ENCODE measurements at regions not wholly inside any gene's neighbourhood (a gene's known extent, or its start where the extent isn't known, plus 50 kb on each side); places are given as distances from the start of the nearest gene placed in this dataset.

GRCh38 chr22:27100789-27101188, 443.4 kb downstream of the MIAT start:
- Histone ChIP-seq H3K36me3 (no peaks in the 10 kb centered on the region), H3K27ac (no peak overlapping the region), H3K27me3 (no peaks in the 10 kb centered on the region), H3K4me1 (ENCODE audit: insufficient read depth) (no peaks in the 10 kb centered on the region), H3K4me3 (no peak overlapping the region), H3K9me3 (no peaks in the 10 kb centered on the region)
- TF ChIP-seq POLR2A (IDR thresholded peaks at IDR 0.05) (no peak), CTCF (IDR thresholded peaks at IDR 0.05) (no peak), EP300 (IDR thresholded peaks at IDR 0.05) (no peak)
- peak in 4 of 5 donors; percentile 45 to 57 (median 52) for DNase-seq
- intact Hi-C loops (cut with DNase I): no loop called here
- WGBS, 3 donors: 2 to 10% (median 3%) methylated on average over 18 of the region's 18 CpGs

GRCh38 chr22:27101288-27101687, 443.9 kb downstream of the MIAT start:
- DNase-seq: no peak
- H3K36me3 ChIP-seq: no peaks in the 10 kb centered on the region
- intact Hi-C loops (cut with DNase I): no loop called here
- H3K27ac ChIP-seq: no peak overlapping the region
- WGBS, 3 donors: 92 to 100% (median 92%) methylated on average over 1 of the region's 1 CpG
- H3K4me3 ChIP-seq: no peak overlapping the region
- peaks cover under 1% of the 10 kb centered on the region for H3K4me1 ChIP-seq (ENCODE audit: insufficient read depth)
- no peaks in the 10 kb centered on the region for H3K27me3 ChIP-seq
- TF ChIP-seq EP300 (IDR thresholded peaks at IDR 0.05): no peak
- TF ChIP-seq POLR2A (IDR thresholded peaks at IDR 0.05): no peak
- no peak for TF ChIP-seq CTCF (IDR thresholded peaks at IDR 0.05)
- no peaks in the 10 kb centered on the region for H3K9me3 ChIP-seq

- WGBS, 3 donors: 78 to 82% (median 79%) methylated on average over 3 of the region's 3 CpGs
Measured at GRCh38 chr22:27104449-27104848, 447.1 kb downstream of the MIAT start.

GRCh38 chr22:27105142-27106025, 448.0 kb downstream of the MIAT start:
- DNase-seq: peak; percentile 76 to 90 (median 84)
- TF ChIP-seq POLR2A (IDR thresholded peaks at IDR 0.05) (peak; percentile 28), CTCF (IDR thresholded peaks at IDR 0.05) (no peak)
- Histone ChIP-seq H3K9me3 (no peaks in the 10 kb centered on the region), H3K27me3 (no peaks in the 10 kb centered on the region), H3K4me3 (no peak overlapping the region), H3K36me3 (no peaks in the 10 kb centered on the region), H3K4me1 (ENCODE audit: insufficient read depth) (peaks cover 15% of the 10 kb centered on the region), H3K27ac (peak overlapping the region in 1 of 2 donors; percentile 62)
- intact Hi-C loops (cut with DNase I): loop anchor here in 1 of 4 donors (5.0 kb wide), 1 partner anchor 107 kb away; no protein-coding TSS in a partner anchor
- WGBS, 3 donors: 18 to 22% (median 21%) methylated on average over 11 of the region's 11 CpGs

More at GRCh38 chr22:27104449-27104848, 447.1 kb downstream of the MIAT start:
- no peaks in the 10 kb centered on the region for H3K27me3 ChIP-seq
- TF ChIP-seq POLR2A (IDR thresholded peaks at IDR 0.05): no peak
- no peak for TF ChIP-seq CTCF (IDR thresholded peaks at IDR 0.05)
- TF ChIP-seq EP300 (IDR thresholded peaks at IDR 0.05): no peak
- H3K9me3 ChIP-seq: no peaks in the 10 kb centered on the region
- no peaks in the 10 kb centered on the region for H3K36me3 ChIP-seq
- intact Hi-C loops (cut with DNase I): no loop called here
- H3K4me3 ChIP-seq: no peak overlapping the region
- DNase-seq: no peak
- no peak overlapping the region for H3K27ac ChIP-seq
- peaks cover 15% of the 10 kb centered on the region for H3K4me1 ChIP-seq (ENCODE audit: insufficient read depth)
